HG03575 (cell line): ENCODE measurements at regions not wholly inside any gene's neighbourhood (a gene's known extent, or its start where the extent isn't known, plus 50 kb on each side); places are given as distances from the start of the nearest gene placed in this dataset.

Source experiments
- ATAC-seq: cut with Tn5 transposase; IDR thresholded peaks from one replicate; pipeline ENCODE4 v1.9.1; 2021; ENCODE audit not compliant: unreplicated experiment, insufficient number of reproducible peaks, low FRiP score; ENCODE audit errors: extremely low read depth

DNA sequence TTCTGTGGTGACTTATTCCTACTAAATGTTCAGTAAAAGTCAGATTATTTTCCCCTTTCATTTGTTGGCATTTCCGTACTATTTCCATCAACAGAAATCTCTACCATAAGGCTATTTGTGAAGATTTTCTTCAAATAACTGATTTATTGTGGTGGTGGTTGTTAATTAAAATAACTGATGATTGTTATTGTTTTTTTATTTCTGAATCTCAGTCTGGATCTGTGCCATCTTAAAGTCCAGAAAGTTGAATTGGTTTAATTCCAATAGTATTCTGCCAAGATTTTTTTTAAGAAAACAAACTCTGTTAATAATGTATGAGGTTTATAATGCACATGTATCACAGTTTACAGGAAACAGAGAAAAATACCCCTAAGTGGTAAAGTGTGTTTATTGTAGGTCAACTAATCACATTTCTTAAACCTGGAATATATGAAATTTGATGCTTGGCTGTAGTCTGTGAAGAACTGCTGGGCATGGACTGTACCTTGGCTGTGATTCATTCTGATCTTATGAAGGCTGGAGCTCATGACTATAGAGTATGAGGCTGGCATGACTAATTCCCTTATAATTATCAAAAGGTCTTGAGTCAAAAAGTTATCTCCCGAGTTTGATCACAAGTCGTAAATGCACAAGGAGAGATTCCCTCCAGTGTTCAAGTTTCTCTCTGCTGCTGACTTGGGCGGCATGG, 134.2 kb upstream of the RND3 start:
- no peak for ATAC-seq

- no peak for ATAC-seq
Measured at GRCh38 chr2:150620855-150621254, 133.4 kb upstream of the RND3 start.

DNA sequence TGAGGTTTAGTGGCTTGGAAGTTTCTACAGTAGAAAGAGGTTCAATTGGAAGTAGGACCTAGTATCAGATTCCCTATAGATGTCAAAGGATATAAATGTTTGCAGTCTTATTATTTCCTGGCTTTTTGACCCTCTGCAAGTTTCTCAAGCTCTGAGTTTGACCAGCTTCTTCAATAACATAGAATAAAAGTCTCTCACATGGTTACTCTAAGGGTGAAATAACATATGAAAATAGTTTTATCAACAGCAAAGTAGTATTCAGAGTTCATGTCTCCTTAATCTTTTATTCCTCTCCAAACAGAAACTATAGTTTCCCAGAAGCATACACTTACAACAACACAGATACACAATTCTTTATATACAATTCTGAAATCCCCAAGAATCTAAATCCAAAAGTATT, 132.9 kb upstream of the RND3 start:
- no peak for ATAC-seq

GRCh38 chr2:150619607-150620330, 132.3 kb upstream of the RND3 start:
- no peak for ATAC-seq

DNA sequence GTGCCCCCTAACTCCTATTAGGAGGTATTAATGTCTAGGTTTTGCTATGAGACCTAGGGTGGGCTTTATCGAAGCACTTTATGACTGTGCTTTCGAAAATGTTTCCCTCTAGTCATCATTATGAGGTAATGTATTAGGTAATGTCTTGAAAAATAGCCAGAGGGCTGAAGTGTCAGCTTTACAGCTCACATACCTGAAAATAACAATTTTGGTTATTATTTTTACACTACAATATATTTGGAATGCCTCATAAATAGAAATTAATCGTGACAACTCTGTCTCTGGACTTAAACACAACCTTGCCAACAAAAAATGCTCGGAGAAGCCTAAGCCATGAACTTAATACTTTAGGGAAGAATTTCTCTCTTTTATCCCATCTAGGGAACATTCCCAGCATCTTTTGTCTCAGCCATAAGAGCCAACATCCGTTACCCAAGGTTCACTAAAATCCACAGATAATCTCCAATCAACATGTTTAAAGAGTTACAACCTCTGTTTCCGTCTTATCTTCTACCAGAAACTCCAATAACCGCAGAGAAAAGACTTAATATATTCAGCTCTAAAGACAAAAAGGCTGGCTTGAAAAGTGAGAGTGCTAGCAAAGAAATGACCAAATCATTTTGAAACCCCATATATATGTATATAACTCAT, 130.9 kb upstream of the RND3 start:
- no peak for ATAC-seq

DNA sequence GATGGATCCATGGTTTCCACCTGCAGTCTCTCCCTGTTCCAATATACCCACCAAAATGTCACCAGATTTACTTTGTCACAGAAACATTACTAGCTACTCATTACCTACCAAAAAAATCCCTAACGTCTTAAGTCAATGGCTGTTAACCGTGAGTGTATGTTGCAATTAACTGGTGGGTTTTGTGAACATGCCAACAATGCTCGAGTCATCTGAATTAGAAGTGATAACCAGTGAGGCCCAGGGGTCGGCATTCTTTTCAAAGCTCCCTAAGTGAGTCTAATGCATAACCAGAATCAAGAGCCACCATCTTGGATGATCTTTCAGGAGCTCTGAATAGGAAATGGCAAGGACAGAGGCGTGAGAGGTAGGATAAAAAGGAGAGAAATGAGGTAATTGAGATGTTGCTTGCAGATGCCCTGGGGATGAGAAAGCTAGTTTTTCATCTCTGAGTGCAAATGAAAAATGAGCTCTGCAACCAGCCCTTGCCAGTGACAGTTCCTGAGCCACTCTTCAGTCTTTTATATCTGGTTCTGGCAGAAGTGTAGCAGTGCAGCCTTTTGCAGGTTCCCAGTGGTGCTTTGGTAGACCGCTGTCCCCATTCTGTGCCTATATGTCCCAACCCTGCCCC, 130.0 kb upstream of the RND3 start:
- ATAC-seq, result no peak

GRCh38 chr2:150612957-150613710, 125.7 kb upstream of the RND3 start:
- ATAC-seq, result no peak

DNA sequence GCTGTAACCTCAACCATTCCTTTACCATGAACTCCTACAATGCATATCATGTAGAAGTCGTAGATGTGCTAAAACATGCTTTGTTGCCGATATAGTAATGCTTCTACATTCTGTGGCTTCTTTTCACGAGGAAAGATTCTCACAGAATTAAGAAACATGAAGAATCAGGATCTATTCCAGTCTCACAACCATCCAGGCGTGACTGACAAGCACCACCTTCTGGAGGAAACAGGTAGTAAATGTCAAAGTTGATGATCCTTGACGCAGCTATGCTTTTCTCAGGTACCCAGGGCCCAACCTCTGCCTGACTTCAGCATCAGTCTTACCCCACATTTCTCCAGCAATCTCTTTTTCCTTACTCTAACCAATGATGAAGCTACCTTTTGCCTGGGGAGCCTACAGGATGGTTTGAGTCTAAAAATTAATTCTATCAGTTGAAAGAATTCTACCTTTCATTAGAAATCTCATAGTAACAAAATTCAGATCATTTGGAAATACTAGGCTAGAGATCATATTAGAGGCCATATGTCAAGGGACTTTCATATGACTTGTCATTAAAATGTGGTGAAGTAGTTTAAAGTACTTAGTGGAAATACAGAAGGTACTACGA, 123.3 kb upstream of the RND3 start:
- no peak for ATAC-seq

DNA sequence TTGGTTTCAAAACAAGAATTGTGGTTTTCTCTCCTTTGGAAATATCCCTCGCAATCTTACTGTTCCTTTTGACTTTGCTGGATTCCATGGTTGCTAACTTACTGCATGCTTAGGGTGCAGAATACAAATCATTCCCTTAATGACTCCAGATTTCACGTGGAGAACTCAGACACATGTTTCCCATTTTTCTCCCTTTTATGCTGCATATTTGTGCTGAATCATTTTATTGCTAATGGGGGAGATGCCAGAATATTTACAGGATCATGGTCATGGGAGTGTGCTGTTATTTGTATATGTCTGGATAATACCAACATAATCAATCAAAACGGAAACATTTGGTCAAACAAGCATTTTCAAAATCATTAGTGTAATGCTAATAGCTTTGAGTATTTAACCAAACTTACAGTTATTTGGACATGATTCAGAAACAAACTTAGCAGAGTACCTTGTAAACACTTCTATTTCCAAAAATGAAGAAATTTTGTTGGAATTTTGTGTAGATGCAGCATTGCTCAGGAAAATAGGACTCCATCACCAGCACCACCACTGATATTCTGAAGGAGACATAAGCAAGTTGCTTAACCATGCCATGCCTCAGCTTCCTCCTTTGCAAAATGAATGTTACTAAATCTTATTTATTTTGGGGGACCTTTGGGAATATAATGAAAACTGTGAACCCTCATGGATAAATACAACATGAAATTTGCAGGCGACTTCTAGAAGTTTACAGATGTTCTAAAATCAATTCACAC, 122.5 kb upstream of the RND3 start:
- ATAC-seq, result no peak

DNA sequence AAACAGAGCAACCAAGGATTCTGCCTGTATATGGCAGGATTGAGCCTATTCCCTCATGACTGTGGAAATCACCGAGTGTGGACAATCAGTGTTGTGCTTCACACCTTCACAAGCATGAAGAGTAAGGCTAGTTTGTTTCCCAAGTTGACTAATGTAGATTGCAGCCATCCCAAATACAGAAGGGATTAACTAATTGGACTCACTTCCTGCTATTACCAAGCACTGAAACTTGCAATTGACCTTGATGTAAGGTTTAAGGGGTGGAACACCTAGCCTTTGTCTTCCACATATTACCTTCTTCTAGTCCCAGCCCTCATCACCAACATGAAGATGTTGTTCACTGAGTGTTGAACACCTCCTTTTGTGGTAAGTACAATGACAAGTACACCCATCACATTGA, 120.9 kb upstream of the RND3 start:
- ATAC-seq, result no peak

GRCh38 chr2:150607390-150607811, 119.9 kb upstream of the RND3 start:
- no peak for ATAC-seq

DNA sequence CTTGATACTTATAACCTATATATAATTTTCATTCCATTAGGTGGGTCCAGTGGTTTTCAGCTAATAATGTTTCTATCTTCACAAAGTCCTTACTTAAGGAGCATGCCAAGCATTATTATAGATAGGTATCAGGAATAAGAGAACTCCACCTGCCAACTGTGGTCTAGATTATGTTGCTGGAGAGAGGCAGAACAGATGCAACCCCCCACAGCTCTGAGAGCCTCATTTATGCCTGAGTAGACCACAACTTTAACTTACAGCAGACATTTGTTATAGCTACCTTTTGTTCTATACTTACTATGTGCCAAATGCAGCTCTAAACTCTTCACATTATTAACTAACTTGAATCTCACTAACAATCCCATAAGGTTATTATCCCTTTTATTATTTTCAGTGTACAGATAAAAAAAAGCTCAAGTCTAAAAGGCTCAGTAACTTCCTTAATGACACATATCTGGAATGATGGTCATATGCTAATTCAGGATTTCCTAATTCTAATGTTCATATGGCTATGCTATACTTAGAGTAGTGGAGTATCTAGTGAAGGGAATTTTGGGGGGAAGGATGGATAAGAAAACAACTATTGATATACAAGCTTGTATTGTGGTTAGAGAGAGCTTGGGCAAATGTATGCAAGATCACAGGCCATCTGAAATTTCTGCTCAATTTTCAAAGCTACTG, 119.1 kb upstream of the RND3 start:
- ATAC-seq, result no peak

DNA sequence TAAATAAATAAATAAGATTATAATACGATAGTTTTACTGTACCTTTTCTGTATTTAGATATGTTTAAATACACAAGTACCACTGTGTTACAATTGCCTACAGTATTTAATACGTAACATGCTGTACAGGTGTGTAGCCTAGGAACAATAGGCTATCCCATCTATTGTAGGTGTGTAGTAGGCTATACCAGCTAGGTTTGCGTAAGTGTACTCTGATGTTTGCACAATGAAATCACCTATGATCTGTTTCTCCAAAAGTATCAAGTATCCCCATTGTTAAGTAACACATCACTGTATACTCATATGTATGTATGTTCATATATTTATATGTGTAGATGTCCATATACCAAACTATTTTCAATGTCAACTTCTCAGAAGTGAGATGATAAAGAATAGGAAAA, 118.2 kb upstream of the RND3 start:
- ATAC-seq, result no peak

GRCh38 chr2:150601280-150602038, 114.0 kb upstream of the RND3 start:
- ATAC-seq, result no peak

DNA sequence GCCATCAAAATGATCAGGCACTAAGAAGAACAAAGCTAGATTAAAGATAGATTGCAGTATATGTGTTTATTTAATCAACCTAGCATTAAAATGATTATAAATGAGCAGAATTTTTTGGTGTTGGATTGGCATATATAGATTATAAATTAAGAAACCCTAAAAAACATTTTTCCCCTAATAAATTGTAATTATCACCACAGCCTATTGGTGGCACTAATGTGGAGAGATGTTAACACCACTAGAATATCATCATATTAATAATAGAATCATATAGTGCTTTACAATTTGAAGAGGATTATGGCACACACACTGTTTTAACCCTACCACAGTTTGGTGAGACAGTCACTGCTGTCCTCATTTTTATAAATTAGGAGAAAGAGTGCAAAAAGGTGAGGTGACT, 112.4 kb upstream of the RND3 start:
- ATAC-seq, result no peak

DNA sequence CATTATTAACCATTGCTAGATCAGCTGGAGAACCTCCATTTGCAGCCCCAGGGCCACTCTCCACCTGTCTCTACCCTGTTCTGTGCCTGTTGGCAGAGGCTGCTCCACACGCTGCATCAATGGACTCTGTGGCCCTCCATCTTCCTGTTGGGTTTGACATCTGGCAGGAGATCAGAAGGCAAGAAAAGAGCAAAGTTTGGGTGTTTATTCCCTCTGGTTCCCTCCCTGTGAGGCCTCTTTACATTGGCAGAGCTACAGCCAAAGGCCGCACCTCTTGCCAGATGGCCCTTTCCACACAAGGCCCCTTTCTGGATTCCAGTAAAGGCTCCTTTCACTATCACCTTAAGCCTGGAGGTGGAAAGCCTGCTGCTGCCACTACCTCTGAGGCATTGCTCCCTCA, 110.9 kb upstream of the RND3 start:
- ATAC-seq, result no peak
